ENCODE measurements at regions not wholly inside any gene's neighbourhood (a gene's known extent, or its start where the extent isn't known, plus 50 kb on each side); places are given as distances from the start of the nearest gene placed in this dataset.
"Not testable (repeated sequence)": the region's sequence is repeated elsewhere in the genome, so short reads cannot be mapped to it uniquely, and the experiment has no call there.

- H3K4me1 ChIP-seq = peaks cover 0 to 19% (median 0%) of the 10 kb centered on the region in 3 donors
- H3K4me3 ChIP-seq; H3K9me3 ChIP-seq; H3K36me3 ChIP-seq; DNase-seq; H3K27ac ChIP-seq; intact Hi-C loops (cut with DNase I): not testable (repeated sequence)
- 78 to 80% methylated on average over 1 to 5 of the region's 5 CpGs for WGBS, 2 donors
- peaks cover 0 to 13% (median 0%) of the 10 kb centered on the region in 4 donors for H3K27me3 ChIP-seq
These were observed 54.7 kb downstream of the PROP1 start for GRCh38 chr5:177941386-177941785.

- DNase-seq; intact Hi-C loops (cut with DNase I); H3K9me3 ChIP-seq; H3K36me3 ChIP-seq: not testable (repeated sequence)
- Histone ChIP-seq H3K4me3 (peak overlapping the region; percentile 30 to 56 (median 48)), H3K4me1 (peaks cover 0 to 19% (median 0%) of the 10 kb centered on the region in 3 donors), H3K27ac (peak overlapping the region in 2 of 4 donors; percentile 61 to 63), H3K27me3 (peaks cover 0 to 13% (median 0%) of the 10 kb centered on the region in 4 donors)
- WGBS, 2 donors = 8% methylated on average over 22 of the region's 79 CpGs; no CpG with 5 or more reads in 1 of the 2 donors
These were observed 56.5 kb downstream of the PROP1 start for GRCh38 chr5:177939246-177940171.

GRCh38 chr5:177938767-177939166, 57.3 kb downstream of the PROP1 start:
- Histone ChIP-seq H3K4me1 (peaks cover 0 to 15% (median 0%) of the 10 kb centered on the region in 3 donors), H3K27ac (peak overlapping the region in 1 of 4 donors; percentile 63), H3K4me3 (peak overlapping the region; percentile 30 to 56 (median 48)), H3K27me3 (peaks cover 0 to 13% (median 0%) of the 10 kb centered on the region in 4 donors)
- H3K36me3 ChIP-seq; DNase-seq; intact Hi-C loops (cut with DNase I); H3K9me3 ChIP-seq: not testable (repeated sequence)
- 14 to 52% methylated on average over 2 to 3 of the region's 7 CpGs for WGBS, 2 donors

GRCh38 chr5:177934233-177934632, 61.8 kb downstream of the PROP1 start:
- DNase-seq; H3K9me3 ChIP-seq; H3K4me3 ChIP-seq; H3K27ac ChIP-seq; H3K36me3 ChIP-seq; intact Hi-C loops (cut with DNase I): not testable (repeated sequence)
- Histone ChIP-seq H3K4me1 (peaks cover 0 to 15% (median 0%) of the 10 kb centered on the region in 3 donors), H3K27me3 (peaks cover 0 to 10% (median 0%) of the 10 kb centered on the region in 4 donors)
- peak in 2 of 6 experiments; percentile 20 to 38 for TF ChIP-seq CTCF (IDR thresholded peaks at IDR 0.05)

- H3K9me3 ChIP-seq; DNase-seq; H3K4me3 ChIP-seq; H3K27me3 ChIP-seq; H3K27ac ChIP-seq; intact Hi-C loops (cut with DNase I); H3K4me1 ChIP-seq; H3K36me3 ChIP-seq: not testable (repeated sequence)
- WGBS, 2 donors = 34 to 47% methylated on average over 6 to 10 of the region's 19 CpGs
These were observed 65.6 kb downstream of the PROP1 start for GRCh38 chr5:177930269-177931022.

- H3K4me1 ChIP-seq; intact Hi-C loops (cut with DNase I); H3K27ac ChIP-seq; H3K27me3 ChIP-seq; DNase-seq; H3K9me3 ChIP-seq; H3K36me3 ChIP-seq; H3K4me3 ChIP-seq: not testable (repeated sequence)
- no CpG with 5 or more reads among the region's 9 CpGs for WGBS, 2 donors
These were observed 66.4 kb downstream of the PROP1 start for GRCh38 chr5:177929618-177930017.

- no CpG with 5 or more reads among the region's 4 CpGs for WGBS, 2 donors
- H3K27ac ChIP-seq; H3K4me1 ChIP-seq; H3K36me3 ChIP-seq; H3K4me3 ChIP-seq; H3K9me3 ChIP-seq; H3K27me3 ChIP-seq; intact Hi-C loops (cut with DNase I); DNase-seq: not testable (repeated sequence)
These were observed 68.5 kb downstream of the PROP1 start for GRCh38 chr5:177927500-177927899.

- intact Hi-C loops (cut with DNase I); DNase-seq; H3K9me3 ChIP-seq; H3K27me3 ChIP-seq; H3K36me3 ChIP-seq; H3K4me1 ChIP-seq; H3K4me3 ChIP-seq; H3K27ac ChIP-seq: not testable (repeated sequence)
- whole genome bisulfite sequencing, 2 donors = no CpG with 5 or more reads among the region's 11 CpGs
These were observed 71.5 kb downstream of the PROP1 start for GRCh38 chr5:177924577-177924976.

GRCh38 chr5:177923837-177924236, 72.2 kb downstream of the PROP1 start:
- DNase-seq; H3K27ac ChIP-seq; intact Hi-C loops (cut with DNase I); H3K36me3 ChIP-seq; H3K9me3 ChIP-seq; H3K27me3 ChIP-seq; H3K4me3 ChIP-seq; H3K4me1 ChIP-seq: not testable (repeated sequence)
- WGBS, 2 donors = 25 to 37% methylated on average over 3 of the region's 4 CpGs

- not testable (repeated sequence) for H3K27me3 ChIP-seq, H3K27ac ChIP-seq
- 100% methylated on average over 1 of the region's 5 CpGs; no CpG with 5 or more reads in 1 of the 2 donors for WGBS, 2 donors
These were observed 72.9 kb downstream of the PROP1 start for GRCh38 chr5:177923189-177923588.

GRCh38 chr5:177909261-177909660, 86.8 kb downstream of the PROP1 start:
- intact Hi-C loops (cut with DNase I); H3K9me3 ChIP-seq: not testable (repeated sequence)
- 42 to 60% methylated on average over 1 to 2 of the region's 2 CpGs for WGBS, 2 donors

More at GRCh38 chr5:177923189-177923588, 72.9 kb downstream of the PROP1 start:
- H3K36me3 ChIP-seq; H3K9me3 ChIP-seq; DNase-seq; H3K4me1 ChIP-seq; H3K4me3 ChIP-seq; intact Hi-C loops (cut with DNase I): not testable (repeated sequence)

GRCh38 chr5:177902806-177903205, 93.2 kb downstream of the PROP1 start:
- H3K27ac ChIP-seq; H3K4me3 ChIP-seq; intact Hi-C loops (cut with DNase I); H3K9me3 ChIP-seq; H3K4me1 ChIP-seq; H3K27me3 ChIP-seq; H3K36me3 ChIP-seq; DNase-seq: not testable (repeated sequence)
- WGBS, 2 donors = no CpG with 5 or more reads among the region's 3 CpGs

More at GRCh38 chr5:177909261-177909660, 86.8 kb downstream of the PROP1 start:
- H3K27ac ChIP-seq, H3K36me3 ChIP-seq, DNase-seq, H3K4me3 ChIP-seq, H3K27me3 ChIP-seq, H3K4me1 ChIP-seq: not testable (repeated sequence)

All from esophagus squamous epithelium (tissue), 5 donors.